GM12872 (cell line): ENCODE measurements at regions not wholly inside any gene's neighbourhood (a gene's known extent, or its start where the extent isn't known, plus 50 kb on each side); places are given as distances from the start of the nearest gene placed in this dataset.

Source experiments
- CTCF ChIP-seq: IDR thresholded peaks from 3 replicates; pipeline ENCODE4 v1.5.1; 2011; ENCODE audit warnings: low read depth, mild to moderate bottlenecking, low read length, moderate library complexity; ENCODE audit not compliant: insufficient read depth

GRCh38 chrX:43224496-43224895, 431.6 kb upstream of the MAOA start:
- no peak for TF ChIP-seq CTCF

- TF ChIP-seq CTCF, result no peak
Measured at GRCh38 chrX:43225626-43226328, 430.3 kb upstream of the MAOA start.

- no peak for TF ChIP-seq CTCF
Measured at GRCh38 chrX:43238461-43238945, 417.6 kb upstream of the MAOA start.

GRCh38 chrX:43239356-43239755, 416.7 kb upstream of the MAOA start:
- no peak for TF ChIP-seq CTCF

- no peak for TF ChIP-seq CTCF
Measured at GRCh38 chrX:43255596-43255995, 400.5 kb upstream of the MAOA start.

- no peak for TF ChIP-seq CTCF
Measured at GRCh38 chrX:43266487-43266886, 389.6 kb upstream of the MAOA start.

- no peak for TF ChIP-seq CTCF
Measured at GRCh38 chrX:43267652-43268051, 388.4 kb upstream of the MAOA start.
